T-helper 9 cell (primary cell): ENCODE measurements at regions not wholly inside any gene's neighbourhood (a gene's known extent, or its start where the extent isn't known, plus 50 kb on each side); places are given as distances from the start of the nearest gene placed in this dataset.

Experiments used
- DNase-seq: peaks from one replicate; pipeline ENCODE4 v3.0.0-alpha.2; 2020

GRCh38 chr16:5870886-5871691 is 773.5 kb upstream of the EEF2KMT start:
- DNase-seq = no peak

GRCh38 chr16:5867250-5867649 is 769.7 kb upstream of the EEF2KMT start:
- no peak for DNase-seq

GRCh38 chr16:5865236-5865635 is 767.6 kb upstream of the EEF2KMT start:
- no peak for DNase-seq

- no peak for DNase-seq
These were observed 765.5 kb upstream of the EEF2KMT start for GRCh38 chr16:5863071-5863606.

GRCh38 chr16:5862103-5862840 is 764.7 kb upstream of the EEF2KMT start:
- no peak for DNase-seq

GRCh38 chr16:5861241-5861640 is 763.6 kb upstream of the EEF2KMT start:
- DNase-seq = no peak

- no peak for DNase-seq
These were observed 760.6 kb upstream of the EEF2KMT start for GRCh38 chr16:5858180-5858579.

- no peak for DNase-seq
These were observed 756.4 kb upstream of the EEF2KMT start for GRCh38 chr16:5854027-5854426.

- no peak for DNase-seq
These were observed 754.6 kb upstream of the EEF2KMT start for GRCh38 chr16:5852151-5852550.

GRCh38 chr16:5851393-5851982 is 753.9 kb upstream of the EEF2KMT start:
- no peak for DNase-seq

GRCh38 chr16:5850632-5851392 is 753.2 kb upstream of the EEF2KMT start:
- no peak for DNase-seq

GRCh38 chr16:5845046-5845445 is 747.5 kb upstream of the EEF2KMT start:
- no peak for DNase-seq

GRCh38 chr16:5841974-5842373 is 744.4 kb upstream of the EEF2KMT start:
- DNase-seq = no peak

- no peak for DNase-seq
These were observed 741.1 kb upstream of the EEF2KMT start for GRCh38 chr16:5838725-5839124.

GRCh38 chr16:5838071-5838470 is 740.5 kb upstream of the EEF2KMT start:
- DNase-seq = no peak

- no peak for DNase-seq
These were observed 739.5 kb upstream of the EEF2KMT start for GRCh38 chr16:5837007-5837670.

GRCh38 chr16:5835876-5836275 is 738.3 kb upstream of the EEF2KMT start:
- no peak for DNase-seq

- no peak for DNase-seq
These were observed 728.7 kb upstream of the EEF2KMT start for GRCh38 chr16:5826332-5826731.

- DNase-seq = no peak
These were observed 722.9 kb upstream of the EEF2KMT start for GRCh38 chr16:5820472-5820871.

- no peak for DNase-seq
These were observed 718.1 kb upstream of the EEF2KMT start for GRCh38 chr16:5815570-5816237.

GRCh38 chr16:5801396-5801795 is 703.8 kb upstream of the EEF2KMT start:
- DNase-seq = no peak

- no peak for DNase-seq
These were observed 696.0 kb upstream of the EEF2KMT start for GRCh38 chr16:5793556-5793955.
